T-cell (primary cell): ENCODE measurements at regions not wholly inside any gene's neighbourhood (a gene's known extent, or its start where the extent isn't known, plus 50 kb on each side); places are given as distances from the start of the nearest gene placed in this dataset.

Experiments used
- ATAC-seq, 4 experiments: fragments of 200-7000 bp in 3 of 4; fragments of 150-1000 bp in 1 of 4; cut with Tn5 transposase; replicated peaks in 1 of 4; 1 replicate in 3 of 4; 2 replicates in 1 of 4; pipeline ENCODE4 v1.10.0; 2021; ENCODE audit warnings: moderate library complexity in 3 of 4, mild to moderate bottlenecking in 2 of 4, moderate number of reproducible peaks in 1 of 4
- CTCF ChIA-PET, 2 donors: fragments of 300-600 bp; sonication (Branson Sonifier 250); formaldehyde crosslinking; loops; one replicate each; lab custom pipeline; 2022; ENCODE audit warnings: antibody characterized with exemption in 2 of 2; lab: Charles Lee
- POLR2A ChIA-PET, 2 donors: fragments of 300-600 bp; sonication (Branson Sonifier 250); formaldehyde crosslinking; loops; one replicate each; lab custom pipeline; 2022; ENCODE audit warnings: antibody characterized with exemption in 2 of 2; lab: Charles Lee
- DNase-seq, 35 experiments: peaks; one replicate each; pipeline versions ENCODE4 v3.0.0 to v3.0.0-alpha.2; 2013 to 2023
- H3K27ac ChIP-seq: one replicate; pipeline ENCODE4 v1.5.1; 2013; ENCODE audit warnings: low read length
- H3K27me3 ChIP-seq, 2 experiments: replicated peaks in 1 of 2; 1 replicate in 1 of 2; 2 replicates in 1 of 2; pipeline versions ENCODE4 v1.6.1 to v1.7.0; 2013; ENCODE audit warnings: low read length in 1 of 2, mixed read lengths in 1 of 2; ENCODE audit not compliant: control insufficient read depth in 2 of 2, insufficient read depth in 2 of 2; ENCODE audit errors: extremely low read depth in 1 of 2
- H3K36me3 ChIP-seq, 2 donors: 1 replicate in 1 of 2; 2 replicates in 1 of 2; pipeline versions ENCODE4 v1.6.1 to v1.7.0; 2013; ENCODE audit warnings: low read length in 1 of 2; ENCODE audit not compliant: control insufficient read depth in 2 of 2, insufficient read depth in 1 of 2; ENCODE audit errors: extremely low read depth in 1 of 2
- H3K4me1 ChIP-seq, 2 experiments: 1 replicate in 1 of 2; 2 replicates in 1 of 2; pipeline versions ENCODE4 v1.6.1 to v1.7.0; 2013; ENCODE audit warnings: low read length in 2 of 2, mixed read lengths in 1 of 2; ENCODE audit not compliant: insufficient read depth in 2 of 2, control insufficient read depth in 1 of 2; ENCODE audit errors: extremely low read depth in 1 of 2
- H3K4me3 ChIP-seq, 2 donors: 1 replicate in 1 of 2; 2 replicates in 1 of 2; pipeline versions ENCODE4 v1.5.1 to v1.7.0; 2013; ENCODE audit warnings: mild to moderate bottlenecking in 2 of 2, low read length in 1 of 2, moderate library complexity in 1 of 2; ENCODE audit not compliant: control insufficient read depth in 1 of 2; ENCODE audit errors: extremely low read depth in 1 of 2
- H3K9me3 ChIP-seq: 2 replicates; pipeline ENCODE4 v1.7.0; 2013
- H3K27ac Mint-ChIP-seq, 2 donors: one replicate each; pipeline ENCODE4 v1.8.0; 2020 to 2021; ENCODE audit warnings: mild to moderate bottlenecking in 2 of 2, mixed read lengths in 2 of 2
- H3K27me3 Mint-ChIP-seq, 2 donors: one replicate each; pipeline ENCODE4 v1.8.0; 2021 to 2022; ENCODE audit warnings: mixed read lengths in 2 of 2
- H3K36me3 Mint-ChIP-seq: one replicate; pipeline ENCODE4 v1.8.0; 2021; ENCODE audit warnings: mixed read lengths
- H3K4me1 Mint-ChIP-seq, 3 donors: one replicate each; pipeline ENCODE4 v1.8.0; 2020 to 2022; ENCODE audit warnings: mixed read lengths in 3 of 3, mild to moderate bottlenecking in 1 of 3
- H3K4me3 Mint-ChIP-seq, 3 donors: one replicate each; pipeline ENCODE4 v1.8.0; 2020 to 2022; ENCODE audit warnings: mild to moderate bottlenecking in 3 of 3, mixed read lengths in 3 of 3, moderate library complexity in 3 of 3
- H3K9me3 Mint-ChIP-seq, 3 donors: one replicate each; pipeline ENCODE4 v1.8.0; 2020 to 2022; ENCODE audit warnings: mixed read lengths in 3 of 3
- WGBS: methylation state at CpG from one replicate; pipeline ENCODE4 v1.1.5; 2013; ENCODE audit warnings: missing lambda C conversion rate; ENCODE audit not compliant: insufficient coverage; 5-methylcytosine and 5-hydroxymethylcytosine counted together

DNA sequence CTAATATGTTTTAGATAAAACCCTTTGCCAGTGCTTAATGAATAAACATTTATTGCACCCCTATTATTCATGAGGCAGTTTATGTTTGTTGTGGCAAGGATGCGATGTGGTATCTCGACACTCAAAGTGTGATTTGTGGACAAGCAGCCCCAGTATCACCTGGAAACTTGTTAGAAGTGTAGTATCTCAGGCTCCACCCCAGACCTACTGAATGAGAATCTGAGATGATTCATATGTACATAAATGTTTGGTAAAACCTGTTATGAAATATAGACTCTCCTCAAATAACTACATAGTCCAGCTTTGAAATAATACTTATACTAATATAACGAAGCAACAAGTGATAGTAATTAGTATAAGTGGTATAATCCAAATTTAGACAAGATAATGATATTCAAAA lies 914.8 kb downstream of the TUSC7 start:
- no CpG with 5 or more reads among the region's 3 CpGs for WGBS
- Histone ChIP-seq H3K27ac (no peak overlapping the region), H3K27me3 (no peaks in the 10 kb centered on the region), H3K4me3 (no peak overlapping the region), H3K36me3 (no peaks in the 10 kb centered on the region), H3K4me1 (no peaks in the 10 kb centered on the region), H3K9me3 (no peaks in the 10 kb centered on the region)
- CTCF ChIA-PET = no interaction called here
- no peak overlapping the region for H3K4me3 Mint-ChIP-seq
- ATAC-seq (no peak), DNase-seq (no peak)
- no peak overlapping the region for H3K27ac Mint-ChIP-seq
- H3K27me3 Mint-ChIP-seq = no peaks in the 10 kb centered on the region
- no peaks in the 10 kb centered on the region for H3K4me1 Mint-ChIP-seq
- H3K36me3 Mint-ChIP-seq = no peaks in the 10 kb centered on the region
- peaks cover 0 to 13% (median 2%) of the 10 kb centered on the region in 3 donors for H3K9me3 Mint-ChIP-seq
- POLR2A ChIA-PET = no interaction called here

DNA sequence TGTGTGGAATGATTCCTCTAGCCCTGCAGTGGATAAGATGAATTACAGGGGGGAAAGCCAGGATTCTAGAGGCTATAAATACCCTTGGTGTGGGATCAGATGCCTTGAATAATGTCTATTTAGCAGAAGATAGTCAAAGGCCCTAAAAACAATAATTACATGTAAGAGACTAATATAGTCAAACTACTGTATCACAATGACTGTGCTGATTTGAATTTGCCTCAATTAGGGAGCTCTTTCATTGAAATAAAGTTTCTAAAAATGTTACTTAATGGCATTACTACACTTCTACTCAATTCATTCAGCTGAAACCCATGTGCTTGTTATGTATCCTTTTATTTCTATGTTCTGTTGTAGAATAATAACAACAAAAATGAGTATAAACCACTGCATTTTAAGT lies 915.6 kb downstream of the TUSC7 start:
- Histone ChIP-seq H3K4me1 (no peaks in the 10 kb centered on the region), H3K36me3 (no peaks in the 10 kb centered on the region), H3K27ac (no peak overlapping the region), H3K4me3 (no peak overlapping the region), H3K27me3 (no peaks in the 10 kb centered on the region), H3K9me3 (no peaks in the 10 kb centered on the region)
- H3K27ac Mint-ChIP-seq = no peak overlapping the region
- no peak for DNase-seq
- H3K4me3 Mint-ChIP-seq = no peak overlapping the region
- no peaks in the 10 kb centered on the region for H3K27me3 Mint-ChIP-seq
- H3K4me1 Mint-ChIP-seq = no peaks in the 10 kb centered on the region
- no peaks in the 10 kb centered on the region for H3K36me3 Mint-ChIP-seq
- peaks cover 0 to 13% (median 0%) of the 10 kb centered on the region in 3 donors for H3K9me3 Mint-ChIP-seq
- CTCF ChIA-PET = no interaction called here
- no peak for ATAC-seq
- POLR2A ChIA-PET = no interaction called here

DNA sequence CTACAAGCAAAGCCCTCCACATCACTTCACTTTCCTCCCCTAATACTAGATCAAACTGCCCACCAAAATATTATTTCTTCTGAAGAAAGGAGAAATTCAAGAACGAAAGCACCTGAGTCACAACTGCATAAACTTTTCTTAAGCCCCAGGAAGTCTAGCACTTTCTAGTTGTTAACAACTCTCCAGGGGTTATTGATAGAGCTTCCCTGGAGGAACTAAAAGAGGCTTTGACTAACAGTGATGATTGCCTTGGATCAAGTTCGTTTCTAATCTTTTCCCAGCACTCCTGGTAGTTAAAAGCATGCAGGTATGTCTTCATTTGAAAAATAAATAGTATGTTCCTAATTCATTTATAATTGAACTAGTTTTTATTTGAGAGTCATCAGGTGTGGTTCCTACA lies 917.0 kb downstream of the TUSC7 start:
- H3K4me1 Mint-ChIP-seq = no peaks in the 10 kb centered on the region
- Histone ChIP-seq H3K4me1 (no peaks in the 10 kb centered on the region), H3K36me3 (no peaks in the 10 kb centered on the region), H3K9me3 (no peaks in the 10 kb centered on the region), H3K27me3 (no peaks in the 10 kb centered on the region), H3K27ac (no peak overlapping the region), H3K4me3 (no peak overlapping the region)
- peaks cover 4 to 18% (median 4%) of the 10 kb centered on the region in 3 donors for H3K9me3 Mint-ChIP-seq
- WGBS = no CpG with 5 or more reads among the region's 2 CpGs
- ChIA-PET POLR2A (no interaction called here), CTCF (no interaction called here)
- no peaks in the 10 kb centered on the region for H3K27me3 Mint-ChIP-seq
- DNase-seq = no peak
- no peaks in the 10 kb centered on the region for H3K36me3 Mint-ChIP-seq
- no peak overlapping the region for H3K27ac Mint-ChIP-seq
- ATAC-seq = no peak
- no peak overlapping the region for H3K4me3 Mint-ChIP-seq

DNA sequence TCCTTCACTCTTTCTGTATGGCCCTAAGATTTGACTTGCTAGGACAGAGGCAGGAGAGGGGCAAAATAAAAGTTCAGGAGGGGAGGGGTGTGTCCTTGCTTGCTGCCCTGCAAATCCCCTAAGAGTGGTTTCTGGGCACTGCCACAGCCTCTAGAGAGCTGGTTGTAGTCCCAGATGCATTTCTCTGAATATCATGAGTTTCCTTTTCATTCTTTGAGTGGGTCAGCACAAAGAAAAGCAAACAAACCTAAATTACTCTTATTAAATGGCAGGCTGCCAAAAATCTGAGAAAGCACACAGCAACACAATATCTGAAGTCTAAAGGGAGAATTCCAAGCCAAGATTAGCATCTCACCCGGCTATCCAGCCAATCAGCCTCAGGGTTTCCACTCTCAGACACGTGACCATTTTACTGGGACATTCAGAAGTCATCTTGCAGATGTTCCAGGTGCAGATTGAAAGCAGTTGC lies 919.3 kb downstream of the TUSC7 start:
- WGBS = no CpG with 5 or more reads among the region's 2 CpGs
- no peak overlapping the region for H3K27ac ChIP-seq

DNA sequence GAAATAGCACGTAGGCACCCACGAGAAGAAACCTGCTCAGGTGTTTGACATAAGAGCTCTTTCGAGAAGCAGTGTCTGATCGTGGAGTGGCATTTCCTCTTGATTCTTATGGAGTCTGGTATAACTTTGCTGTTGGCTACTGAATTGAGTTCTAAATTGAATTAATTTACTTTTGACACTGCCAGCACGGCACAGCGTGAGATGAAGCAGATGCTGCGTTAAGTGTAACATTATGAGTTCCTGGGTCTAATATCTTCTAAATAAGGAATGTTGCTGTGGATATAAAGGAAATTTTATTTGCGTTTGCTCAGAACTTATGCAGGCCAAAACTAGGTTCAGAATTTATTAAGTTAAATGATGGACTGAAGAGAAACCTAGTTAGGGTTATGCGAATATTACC lies 919.9 kb downstream of the TUSC7 start:
- no peak overlapping the region for H3K27ac Mint-ChIP-seq
- Histone ChIP-seq H3K4me3 (no peak overlapping the region), H3K27me3 (no peaks in the 10 kb centered on the region), H3K4me1 (no peaks in the 10 kb centered on the region), H3K9me3 (no peaks in the 10 kb centered on the region), H3K27ac (no peak overlapping the region), H3K36me3 (no peaks in the 10 kb centered on the region)
- ATAC-seq (no peak), DNase-seq (no peak)
- peaks cover 4 to 14% (median 7%) of the 10 kb centered on the region in 3 donors for H3K9me3 Mint-ChIP-seq
- ChIA-PET CTCF (no interaction called here), POLR2A (no interaction called here)
- H3K36me3 Mint-ChIP-seq = no peaks in the 10 kb centered on the region
- H3K4me1 Mint-ChIP-seq = no peaks in the 10 kb centered on the region
- WGBS = 87% methylated on average over 8 of the region's 9 CpGs
- no peaks in the 10 kb centered on the region for H3K27me3 Mint-ChIP-seq
- no peak overlapping the region for H3K4me3 Mint-ChIP-seq

More for the DNA sequence above, 919.3 kb downstream of the TUSC7 start:
- Mint-ChIP-seq H3K27me3 (no peaks in the 10 kb centered on the region), H3K36me3 (no peaks in the 10 kb centered on the region), H3K4me1 (no peaks in the 10 kb centered on the region), H3K9me3 (peaks cover 4 to 14% (median 7%) of the 10 kb centered on the region in 3 donors), H3K4me3 (no peak overlapping the region), H3K27ac (no peak overlapping the region)
- Histone ChIP-seq H3K36me3 (no peaks in the 10 kb centered on the region), H3K27me3 (no peaks in the 10 kb centered on the region), H3K4me1 (no peaks in the 10 kb centered on the region), H3K9me3 (no peaks in the 10 kb centered on the region), H3K4me3 (no peak overlapping the region)
- ATAC-seq (no peak), DNase-seq (no peak)
- ChIA-PET CTCF (no interaction called here), POLR2A (no interaction called here)

DNA sequence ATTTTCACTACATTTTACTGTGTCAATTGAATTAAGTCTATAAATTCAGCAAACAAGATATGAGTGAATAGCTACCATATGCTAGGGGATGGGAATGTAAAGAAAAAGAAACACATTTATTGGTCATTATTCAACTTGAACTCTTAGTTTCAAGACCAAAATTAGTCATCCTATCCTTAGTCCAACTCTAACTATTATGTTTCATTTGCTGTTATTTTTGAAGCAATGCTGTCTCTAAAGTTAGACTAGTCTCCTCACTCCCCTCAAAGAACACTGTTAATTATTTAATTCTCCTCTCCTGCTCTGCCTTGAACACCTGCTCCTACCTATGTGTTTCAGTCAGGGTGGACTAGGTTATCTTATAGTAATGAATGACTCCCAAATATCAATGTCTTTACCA lies 920.9 kb downstream of the TUSC7 start:
- ChIA-PET POLR2A (no interaction called here), CTCF (no interaction called here)
- Histone ChIP-seq H3K27me3 (no peaks in the 10 kb centered on the region), H3K36me3 (no peaks in the 10 kb centered on the region), H3K4me1 (no peaks in the 10 kb centered on the region), H3K4me3 (no peak overlapping the region), H3K9me3 (no peaks in the 10 kb centered on the region), H3K27ac (no peak overlapping the region)
- H3K9me3 Mint-ChIP-seq = peaks cover 4 to 13% (median 9%) of the 10 kb centered on the region in 3 donors
- H3K4me3 Mint-ChIP-seq = no peak overlapping the region
- DNase-seq (no peak), ATAC-seq (no peak)
- H3K4me1 Mint-ChIP-seq = no peaks in the 10 kb centered on the region
- no peaks in the 10 kb centered on the region for H3K27me3 Mint-ChIP-seq
- H3K27ac Mint-ChIP-seq = no peak overlapping the region
- no peaks in the 10 kb centered on the region for H3K36me3 Mint-ChIP-seq

DNA sequence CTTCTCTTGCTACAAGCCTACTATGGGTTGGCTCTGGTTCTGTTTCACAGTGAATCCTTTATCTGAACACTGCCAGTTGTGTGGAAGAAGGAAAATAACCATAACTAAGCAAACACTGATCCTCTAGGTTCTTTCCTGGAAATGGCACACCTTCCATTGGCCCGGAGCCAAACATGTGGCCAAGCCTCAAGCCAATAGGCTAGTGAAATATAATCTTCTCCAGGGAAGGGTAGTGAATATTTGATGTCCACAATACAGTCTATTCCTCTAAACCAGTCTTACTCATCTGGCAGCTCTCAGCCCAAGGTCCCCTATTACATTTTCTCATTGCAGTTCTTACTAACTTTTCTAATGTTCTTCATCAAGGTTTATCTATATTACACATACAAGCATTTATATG lies 921.3 kb downstream of the TUSC7 start:
- Histone ChIP-seq H3K27me3 (no peaks in the 10 kb centered on the region), H3K4me3 (no peak overlapping the region), H3K9me3 (no peaks in the 10 kb centered on the region), H3K4me1 (no peaks in the 10 kb centered on the region), H3K36me3 (no peaks in the 10 kb centered on the region), H3K27ac (no peak overlapping the region)
- ChIA-PET POLR2A (no interaction called here), CTCF (no interaction called here)
- no peak for DNase-seq
- Mint-ChIP-seq H3K27ac (no peak overlapping the region), H3K4me3 (no peak overlapping the region), H3K36me3 (no peaks in the 10 kb centered on the region), H3K9me3 (peaks cover 7 to 17% (median 9%) of the 10 kb centered on the region in 3 donors), H3K27me3 (no peaks in the 10 kb centered on the region), H3K4me1 (no peaks in the 10 kb centered on the region)
- WGBS = no CpG with 5 or more reads among the region's 1 CpG
- ATAC-seq = no peak
